Loucy (cell line): ENCODE measurements at regions not wholly inside any gene's neighbourhood (a gene's known extent, or its start where the extent isn't known, plus 50 kb on each side); places are given as distances from the start of the nearest gene placed in this dataset.

Experiments
- EZH2phosphoT487 ChIP-seq: fragments of 200-600 bp; IDR thresholded peaks from 2 replicates; pipeline ENCODE4 v1.6.1; 2018; ENCODE audit warnings: antibody characterized with exemption, mild to moderate bottlenecking, moderate library complexity, borderline replicate concordance
- TF ChIP-seq, protein P1 (sequence below): fragments of 200-600 bp; sonication (generic); conservative IDR thresholded peaks from 2 replicates; pipeline ENCODE4 v1.5.1; 2014; ENCODE audit warnings: mild to moderate bottlenecking, antibody characterized with exemption, low read length

- TF ChIP-seq, protein P1, sequence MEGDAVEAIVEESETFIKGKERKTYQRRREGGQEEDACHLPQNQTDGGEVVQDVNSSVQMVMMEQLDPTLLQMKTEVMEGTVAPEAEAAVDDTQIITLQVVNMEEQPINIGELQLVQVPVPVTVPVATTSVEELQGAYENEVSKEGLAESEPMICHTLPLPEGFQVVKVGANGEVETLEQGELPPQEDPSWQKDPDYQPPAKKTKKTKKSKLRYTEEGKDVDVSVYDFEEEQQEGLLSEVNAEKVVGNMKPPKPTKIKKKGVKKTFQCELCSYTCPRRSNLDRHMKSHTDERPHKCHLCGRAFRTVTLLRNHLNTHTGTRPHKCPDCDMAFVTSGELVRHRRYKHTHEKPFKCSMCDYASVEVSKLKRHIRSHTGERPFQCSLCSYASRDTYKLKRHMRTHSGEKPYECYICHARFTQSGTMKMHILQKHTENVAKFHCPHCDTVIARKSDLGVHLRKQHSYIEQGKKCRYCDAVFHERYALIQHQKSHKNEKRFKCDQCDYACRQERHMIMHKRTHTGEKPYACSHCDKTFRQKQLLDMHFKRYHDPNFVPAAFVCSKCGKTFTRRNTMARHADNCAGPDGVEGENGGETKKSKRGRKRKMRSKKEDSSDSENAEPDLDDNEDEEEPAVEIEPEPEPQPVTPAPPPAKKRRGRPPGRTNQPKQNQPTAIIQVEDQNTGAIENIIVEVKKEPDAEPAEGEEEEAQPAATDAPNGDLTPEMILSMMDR = no peak
- no peak for TF ChIP-seq EZH2phosphoT487
Observed at GRCh38 chr2:60706021-60706420, 50.0 kb upstream of the PAPOLG start.
